ENCODE measurements at regions not wholly inside any gene's neighbourhood (a gene's known extent, or its start where the extent isn't known, plus 50 kb on each side); places are given as distances from the start of the nearest gene placed in this dataset.
"Not testable (repeated sequence)": the region's sequence is repeated elsewhere in the genome, so short reads cannot be mapped to it uniquely, and the experiment has no call there.

- H3K4me2 ChIP-seq; H3F3A ChIP-seq (replicated peaks; ENCODE audit: insufficient read depth); H3K9me2 ChIP-seq; H4K20me1 ChIP-seq (ENCODE audit: insufficient read depth); H3K27me3 ChIP-seq (ENCODE audit: insufficient read depth); H3K4me3 ChIP-seq (ENCODE audit: low read depth in 2 of 2, low read length in 1 of 2); H3K9ac ChIP-seq; H3K79me2 ChIP-seq (ENCODE audit: insufficient read depth); H2AFZ ChIP-seq (ENCODE audit: low read depth); CTCF ChIA-PET; H3K9me3 ChIP-seq; POLR2A ChIA-PET; H3K4me1 ChIP-seq (ENCODE audit: control insufficient read depth in 1 of 2, insufficient read depth in 2 of 2, low read depth in 1 of 2, low read length in 1 of 2); H3K36me3 ChIP-seq (replicated peaks in 1 of 2; ENCODE audit: control insufficient read depth in 1 of 2, insufficient read depth in 2 of 2, low read length in 1 of 2); H3K27ac ChIP-seq (ENCODE audit: low read depth in 2 of 2, low read length in 1 of 2); DNase-seq: not testable (repeated sequence)
- WGBS (ENCODE audit: low lambda C conversion rate), result no CpG with 5 or more reads among the region's 41 CpGs
Observed at GRCh38 chr1:228611707-228612106, 123.6 kb upstream of the RHOU start.

- no CpG with 5 or more reads among the region's 52 CpGs for WGBS (ENCODE audit: low lambda C conversion rate)
- CTCF ChIA-PET, POLR2A ChIA-PET: not testable (repeated sequence)
Observed at GRCh38 chr1:228622002-228622716, 113.1 kb upstream of the RHOU start.

GRCh38 chr1:228626481-228626880 is 108.8 kb upstream of the RHOU start:
- H3K79me2 ChIP-seq (ENCODE audit: insufficient read depth); H2AFZ ChIP-seq (ENCODE audit: low read depth); H3K4me2 ChIP-seq; CTCF ChIA-PET; H3K9me2 ChIP-seq; H3K9me3 ChIP-seq; H3K4me3 ChIP-seq (ENCODE audit: low read depth in 2 of 2, low read length in 1 of 2); POLR2A ChIA-PET; H3K36me3 ChIP-seq (replicated peaks in 1 of 2; ENCODE audit: control insufficient read depth in 1 of 2, insufficient read depth in 2 of 2, low read length in 1 of 2); H3K27me3 ChIP-seq (ENCODE audit: insufficient read depth); H3K27ac ChIP-seq (ENCODE audit: low read depth in 2 of 2, low read length in 1 of 2); H4K20me1 ChIP-seq (ENCODE audit: insufficient read depth); H3K9ac ChIP-seq; DNase-seq; H3F3A ChIP-seq (replicated peaks; ENCODE audit: insufficient read depth); H3K4me1 ChIP-seq (ENCODE audit: control insufficient read depth in 1 of 2, insufficient read depth in 2 of 2, low read depth in 1 of 2, low read length in 1 of 2): not testable (repeated sequence)
- no CpG with 5 or more reads among the region's 30 CpGs for WGBS (ENCODE audit: low lambda C conversion rate)

More at GRCh38 chr1:228622002-228622716, 113.1 kb upstream of the RHOU start:
- DNase-seq; H2AFZ ChIP-seq (ENCODE audit: low read depth); H3K9ac ChIP-seq; H3K4me3 ChIP-seq (ENCODE audit: low read depth in 2 of 2, low read length in 1 of 2); H3F3A ChIP-seq (replicated peaks; ENCODE audit: insufficient read depth); H3K4me1 ChIP-seq (ENCODE audit: control insufficient read depth in 1 of 2, insufficient read depth in 2 of 2, low read depth in 1 of 2, low read length in 1 of 2); H3K9me3 ChIP-seq; H3K36me3 ChIP-seq (replicated peaks in 1 of 2; ENCODE audit: control insufficient read depth in 1 of 2, insufficient read depth in 2 of 2, low read length in 1 of 2); H3K79me2 ChIP-seq (ENCODE audit: insufficient read depth); H4K20me1 ChIP-seq (ENCODE audit: insufficient read depth); H3K27ac ChIP-seq (ENCODE audit: low read depth in 2 of 2, low read length in 1 of 2); H3K4me2 ChIP-seq; H3K9me2 ChIP-seq; H3K27me3 ChIP-seq (ENCODE audit: insufficient read depth): not testable (repeated sequence)

GRCh38 chr1:228632858-228633257 is 102.4 kb upstream of the RHOU start:
- POLR2A ChIA-PET; H3K4me2 ChIP-seq; CTCF ChIA-PET; H3K27ac ChIP-seq (ENCODE audit: low read depth in 2 of 2, low read length in 1 of 2); H2AFZ ChIP-seq (ENCODE audit: low read depth); H3K9me3 ChIP-seq; H3K9me2 ChIP-seq; H3K9ac ChIP-seq; H3K36me3 ChIP-seq (replicated peaks in 1 of 2; ENCODE audit: control insufficient read depth in 1 of 2, insufficient read depth in 2 of 2, low read length in 1 of 2); H3K4me3 ChIP-seq (ENCODE audit: low read depth in 2 of 2, low read length in 1 of 2); DNase-seq; H4K20me1 ChIP-seq (ENCODE audit: insufficient read depth); H3K79me2 ChIP-seq (ENCODE audit: insufficient read depth); H3F3A ChIP-seq (replicated peaks; ENCODE audit: insufficient read depth); H3K27me3 ChIP-seq (ENCODE audit: insufficient read depth); H3K4me1 ChIP-seq (ENCODE audit: control insufficient read depth in 1 of 2, insufficient read depth in 2 of 2, low read depth in 1 of 2, low read length in 1 of 2): not testable (repeated sequence)
- WGBS (ENCODE audit: low lambda C conversion rate), result no CpG with 5 or more reads among the region's 42 CpGs

- H3K36me3 ChIP-seq (replicated peaks in 1 of 2; ENCODE audit: control insufficient read depth in 1 of 2, insufficient read depth in 2 of 2, low read length in 1 of 2); H3K27me3 ChIP-seq (ENCODE audit: insufficient read depth); H4K20me1 ChIP-seq (ENCODE audit: insufficient read depth); H3K9ac ChIP-seq; H3K4me1 ChIP-seq (ENCODE audit: control insufficient read depth in 1 of 2, insufficient read depth in 2 of 2, low read depth in 1 of 2, low read length in 1 of 2); H3K79me2 ChIP-seq (ENCODE audit: insufficient read depth); CTCF ChIA-PET; H3K9me2 ChIP-seq; POLR2A ChIA-PET; H3K4me2 ChIP-seq; H3K4me3 ChIP-seq (ENCODE audit: low read depth in 2 of 2, low read length in 1 of 2); DNase-seq; H3F3A ChIP-seq (replicated peaks; ENCODE audit: insufficient read depth); H3K27ac ChIP-seq (ENCODE audit: low read depth in 2 of 2, low read length in 1 of 2); H3K9me3 ChIP-seq; H2AFZ ChIP-seq (ENCODE audit: low read depth): not testable (repeated sequence)
- WGBS (ENCODE audit: low lambda C conversion rate), result 64% methylated on average over 16 of the region's 40 CpGs
Observed at GRCh38 chr1:228635304-228635703, 100.0 kb upstream of the RHOU start.

- H3K79me2 ChIP-seq (ENCODE audit: insufficient read depth); CTCF ChIA-PET; H3K9me2 ChIP-seq; H3K27me3 ChIP-seq (ENCODE audit: insufficient read depth); H3K9me3 ChIP-seq; H3F3A ChIP-seq (replicated peaks; ENCODE audit: insufficient read depth); H3K4me2 ChIP-seq; DNase-seq; H2AFZ ChIP-seq (ENCODE audit: low read depth); POLR2A ChIA-PET; H3K9ac ChIP-seq; H4K20me1 ChIP-seq (ENCODE audit: insufficient read depth); H3K4me3 ChIP-seq (ENCODE audit: low read depth in 2 of 2, low read length in 1 of 2); H3K4me1 ChIP-seq (ENCODE audit: control insufficient read depth in 1 of 2, insufficient read depth in 2 of 2, low read depth in 1 of 2, low read length in 1 of 2); H3K27ac ChIP-seq (ENCODE audit: low read depth in 2 of 2, low read length in 1 of 2); H3K36me3 ChIP-seq (replicated peaks in 1 of 2; ENCODE audit: control insufficient read depth in 1 of 2, insufficient read depth in 2 of 2, low read length in 1 of 2): not testable (repeated sequence)
- no CpG with 5 or more reads among the region's 39 CpGs for WGBS (ENCODE audit: low lambda C conversion rate)
Observed at GRCh38 chr1:228637529-228637928, 97.8 kb upstream of the RHOU start.

Data from SK-N-SH (cell line).